Suprapubic skin (tissue), 4 donors: ENCODE measurements at regions not wholly inside any gene's neighbourhood (a gene's known extent, or its start where the extent isn't known, plus 50 kb on each side); places are given as distances from the start of the nearest gene placed in this dataset.

Experiments
- DNase-seq, 2 donors: peaks; one replicate each; pipeline ENCODE4 v3.0.0-alpha.2; 2019; ENCODE audit warnings: low spot score in 2 of 2
- H3K27ac ChIP-seq: fragments of 200-600 bp; sonication (generic); one replicate; pipeline ENCODE4 v1.5.1; 2019
- H3K27me3 ChIP-seq: fragments of 200-600 bp; sonication (generic); one replicate; pipeline ENCODE4 v1.5.1; 2019
- H3K36me3 ChIP-seq: fragments of 200-600 bp; sonication (generic); one replicate; pipeline ENCODE4 v1.5.1; 2019
- H3K4me1 ChIP-seq: fragments of 200-600 bp; sonication (generic); one replicate; pipeline ENCODE4 v1.5.1; 2019
- H3K4me3 ChIP-seq: fragments of 200-600 bp; sonication (generic); one replicate; pipeline ENCODE4 v1.5.1; 2019; ENCODE audit warnings: mild to moderate bottlenecking
- H3K9me3 ChIP-seq: fragments of 200-600 bp; sonication (generic); one replicate; pipeline ENCODE4 v1.5.1; 2019
- EP300 ChIP-seq: sonication (generic); formaldehyde crosslinking; IDR thresholded peaks from one replicate; pipeline ENCODE4 v1.6.1; 2017; ENCODE audit warnings: antibody characterized with exemption
- POLR2A ChIP-seq, 2 donors: fragments of 450-650 bp; IDR thresholded peaks; one replicate each; pipeline ENCODE4 v1.6.1; 2017; ENCODE audit warnings: antibody characterized with exemption in 2 of 2, mild to moderate bottlenecking in 2 of 2, moderate library complexity in 2 of 2
- POLR2AphosphoS5 ChIP-seq, 3 donors: sonication (generic); formaldehyde crosslinking; IDR thresholded peaks; one replicate each; pipeline ENCODE4 v1.6.1; 2017; ENCODE audit warnings: antibody characterized with exemption in 3 of 3
- WGBS: methylation state at CpG from one replicate; pipeline ENCODE4 v1.1.5; 2018; 5-methylcytosine and 5-hydroxymethylcytosine counted together
- TF ChIP-seq, protein P1 (sequence below), 2 donors: fragments of 200-600 bp in 1 of 2; fragments of 450-650 bp in 1 of 2; sonication (generic) in 1 of 2; IDR thresholded peaks; one replicate each; pipeline ENCODE4 v1.5.1; 2016 to 2019; ENCODE audit warnings: antibody characterized with exemption in 2 of 2, mild to moderate bottlenecking in 1 of 2, moderate library complexity in 1 of 2

DNA sequence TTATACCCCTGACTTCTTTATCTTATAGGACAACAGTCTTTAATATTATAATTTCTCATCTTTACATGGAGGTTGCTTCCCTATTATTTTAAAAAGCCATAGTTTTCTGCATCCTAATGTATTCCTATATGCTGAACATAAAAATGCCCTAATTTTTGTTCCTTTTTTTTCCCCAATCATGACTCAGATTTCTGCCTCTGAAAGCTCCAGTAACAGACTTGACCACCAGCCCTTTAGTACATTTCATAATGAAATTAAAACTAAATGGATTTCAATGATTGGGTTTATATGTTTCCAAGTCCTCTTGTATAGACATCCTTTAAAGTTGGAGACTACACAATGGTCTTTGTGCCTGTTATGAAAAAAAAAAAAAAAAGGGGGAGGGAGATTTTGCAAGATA is 712.5 kb downstream of the DIAPH3 start:
- no peak overlapping the region for H3K27ac ChIP-seq
- H3K9me3 ChIP-seq, result no peaks in the 10 kb centered on the region
- no peak for TF ChIP-seq POLR2AphosphoS5 (IDR thresholded peaks at IDR 0.05)
- no peak for TF ChIP-seq POLR2A (IDR thresholded peaks at IDR 0.05)
- TF ChIP-seq, protein P1, sequence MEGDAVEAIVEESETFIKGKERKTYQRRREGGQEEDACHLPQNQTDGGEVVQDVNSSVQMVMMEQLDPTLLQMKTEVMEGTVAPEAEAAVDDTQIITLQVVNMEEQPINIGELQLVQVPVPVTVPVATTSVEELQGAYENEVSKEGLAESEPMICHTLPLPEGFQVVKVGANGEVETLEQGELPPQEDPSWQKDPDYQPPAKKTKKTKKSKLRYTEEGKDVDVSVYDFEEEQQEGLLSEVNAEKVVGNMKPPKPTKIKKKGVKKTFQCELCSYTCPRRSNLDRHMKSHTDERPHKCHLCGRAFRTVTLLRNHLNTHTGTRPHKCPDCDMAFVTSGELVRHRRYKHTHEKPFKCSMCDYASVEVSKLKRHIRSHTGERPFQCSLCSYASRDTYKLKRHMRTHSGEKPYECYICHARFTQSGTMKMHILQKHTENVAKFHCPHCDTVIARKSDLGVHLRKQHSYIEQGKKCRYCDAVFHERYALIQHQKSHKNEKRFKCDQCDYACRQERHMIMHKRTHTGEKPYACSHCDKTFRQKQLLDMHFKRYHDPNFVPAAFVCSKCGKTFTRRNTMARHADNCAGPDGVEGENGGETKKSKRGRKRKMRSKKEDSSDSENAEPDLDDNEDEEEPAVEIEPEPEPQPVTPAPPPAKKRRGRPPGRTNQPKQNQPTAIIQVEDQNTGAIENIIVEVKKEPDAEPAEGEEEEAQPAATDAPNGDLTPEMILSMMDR (IDR thresholded peaks at IDR 0.05), result no peak
- TF ChIP-seq EP300, result no peak
- no peaks in the 10 kb centered on the region for H3K4me1 ChIP-seq
- no peak for DNase-seq
- no peaks in the 10 kb centered on the region for H3K27me3 ChIP-seq
- H3K4me3 ChIP-seq, result no peak overlapping the region
- no peaks in the 10 kb centered on the region for H3K36me3 ChIP-seq

DNA sequence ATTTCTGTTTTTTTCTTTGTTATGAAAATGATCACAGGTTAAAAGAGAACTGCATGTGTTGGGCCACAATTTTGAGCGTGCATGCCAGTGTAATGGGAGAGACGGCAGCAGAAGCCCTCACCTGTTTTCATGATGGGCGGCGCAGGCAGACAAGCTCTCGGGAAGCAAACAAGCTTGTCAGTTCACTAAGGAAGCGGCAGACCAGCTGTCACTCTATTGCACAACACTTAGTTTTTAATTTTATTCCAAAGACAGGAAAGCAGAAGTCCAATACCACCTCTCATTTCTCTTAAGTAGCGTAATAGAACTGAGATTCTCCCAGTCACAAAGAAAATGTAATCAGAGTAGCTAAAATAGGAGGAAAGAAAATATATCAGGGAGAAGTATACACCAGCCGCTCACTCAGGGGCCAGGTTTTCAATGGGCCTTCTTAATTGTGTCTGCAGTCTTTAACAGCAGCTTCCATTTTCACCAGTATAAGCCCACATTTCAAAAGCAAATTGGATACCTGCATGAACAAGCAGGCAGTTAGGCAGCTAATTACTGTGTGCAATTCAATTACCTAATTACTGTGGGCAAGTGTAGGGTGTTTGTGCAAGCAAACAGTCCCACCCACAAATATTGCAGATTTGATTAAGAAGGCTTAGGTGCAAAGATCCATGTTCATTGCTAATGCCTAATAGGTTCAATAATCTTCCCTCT is 711.4 kb downstream of the DIAPH3 start:
- H3K4me3 ChIP-seq, result no peak overlapping the region
- TF ChIP-seq EP300 (no peak), POLR2AphosphoS5 (IDR thresholded peaks at IDR 0.05) (no peak), POLR2A (IDR thresholded peaks at IDR 0.05) (no peak)
- TF ChIP-seq, protein P1 (IDR thresholded peaks at IDR 0.05), result no peak
- DNase-seq, result no peak
- H3K36me3 ChIP-seq, result no peaks in the 10 kb centered on the region
- no peaks in the 10 kb centered on the region for H3K27me3 ChIP-seq
- no peak overlapping the region for H3K27ac ChIP-seq
- WGBS, result 58% methylated on average over 8 of the region's 8 CpGs
- H3K4me1 ChIP-seq, result no peaks in the 10 kb centered on the region
- H3K9me3 ChIP-seq, result no peaks in the 10 kb centered on the region

GRCh38 chr13:59458908-59459579 is 704.7 kb downstream of the DIAPH3 start:
- H3K36me3 ChIP-seq, result no peaks in the 10 kb centered on the region
- no peaks in the 10 kb centered on the region for H3K27me3 ChIP-seq
- H3K4me3 ChIP-seq, result no peak overlapping the region
- no peak for DNase-seq
- no peaks in the 10 kb centered on the region for H3K9me3 ChIP-seq
- H3K4me1 ChIP-seq, result no peaks in the 10 kb centered on the region
- TF ChIP-seq POLR2AphosphoS5 (IDR thresholded peaks at IDR 0.05) (no peak), EP300 (no peak), POLR2A (IDR thresholded peaks at IDR 0.05) (no peak)
- TF ChIP-seq, protein P1 (IDR thresholded peaks at IDR 0.05), result no peak
- 51% methylated on average over 9 of the region's 9 CpGs for WGBS
- H3K27ac ChIP-seq, result peak overlapping the region; percentile 12

DNA sequence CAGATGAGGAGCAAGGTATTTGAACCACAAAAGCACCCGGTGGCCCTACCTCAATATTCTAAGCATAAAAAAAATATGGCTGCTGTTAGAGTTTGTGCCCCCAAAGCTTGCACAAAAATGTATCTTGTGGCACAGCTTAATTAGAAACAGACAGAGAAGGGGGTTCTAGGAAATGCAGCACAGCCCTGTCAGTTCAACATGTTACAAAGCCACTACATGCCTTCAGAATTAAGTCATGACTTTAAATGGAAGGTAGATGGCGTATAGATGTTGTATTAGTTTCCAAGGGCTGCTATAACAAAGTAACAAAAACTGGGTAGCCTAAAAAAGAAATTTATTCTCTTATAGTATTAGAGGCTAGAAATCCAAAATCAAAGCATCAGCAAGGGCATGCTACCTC is 703.8 kb downstream of the DIAPH3 start:
- no peak for TF ChIP-seq EP300
- TF ChIP-seq POLR2AphosphoS5 (IDR thresholded peaks at IDR 0.05), result no peak
- TF ChIP-seq, protein P1 (IDR thresholded peaks at IDR 0.05), result no peak
- no peak for TF ChIP-seq POLR2A (IDR thresholded peaks at IDR 0.05)
- no peak for DNase-seq
- Histone ChIP-seq H3K36me3 (no peaks in the 10 kb centered on the region), H3K27ac (no peak overlapping the region), H3K4me1 (no peaks in the 10 kb centered on the region), H3K9me3 (no peaks in the 10 kb centered on the region), H3K4me3 (no peak overlapping the region), H3K27me3 (no peaks in the 10 kb centered on the region)
- 88% methylated on average over 2 of the region's 2 CpGs for WGBS

GRCh38 chr13:59461411-59461810 is 702.3 kb downstream of the DIAPH3 start:
- TF ChIP-seq POLR2AphosphoS5 (IDR thresholded peaks at IDR 0.05) (no peak), POLR2A (IDR thresholded peaks at IDR 0.05) (no peak), EP300 (no peak)
- TF ChIP-seq, protein P1 (IDR thresholded peaks at IDR 0.05), result no peak
- Histone ChIP-seq H3K36me3 (no peaks in the 10 kb centered on the region), H3K4me3 (no peak overlapping the region), H3K4me1 (no peaks in the 10 kb centered on the region), H3K9me3 (no peaks in the 10 kb centered on the region), H3K27me3 (no peaks in the 10 kb centered on the region), H3K27ac (no peak overlapping the region)
- WGBS, result 84% methylated on average over 3 of the region's 3 CpGs
- DNase-seq, result no peak
